ENCODE measurements at regions not wholly inside any gene's neighbourhood (a gene's known extent, or its start where the extent isn't known, plus 50 kb on each side); places are given as distances from the start of the nearest gene placed in this dataset.

GRCh38 chr7:115135769-115136410, 214.0 kb downstream of the MDFIC start:
- WGBS, 2 experiments (ENCODE audit: insufficient coverage in 1 of 2, insufficient read length in 1 of 2): 95 to 100% methylated on average over 1 of the region's 1 CpG
- Histone ChIP-seq H3K9ac (ENCODE audit: extremely low read depth, low read length, poor library complexity, severe bottlenecking) (no peak overlapping the region), H3K27me3 (ENCODE audit: control insufficient read depth, insufficient read depth, low read length, poor library complexity, severe bottlenecking) (no peaks in the 10 kb centered on the region), H3K27ac (ENCODE audit: low read depth, low read length) (no peak overlapping the region), H3K4me3 (ENCODE audit: low read length) (no peak overlapping the region), H3K9me3 (ENCODE audit: control insufficient read depth, low read length) (no peaks in the 10 kb centered on the region), H3K36me3 (ENCODE audit: control insufficient read depth, insufficient read depth, low read length) (no peaks in the 10 kb centered on the region), H3K4me1 (ENCODE audit: control insufficient read depth, insufficient read depth, low read length) (peaks cover 2% of the 10 kb centered on the region)
- H3K9me3 Mint-ChIP-seq: no peaks in the 10 kb centered on the region
- no peak overlapping the region for H3K27ac Mint-ChIP-seq
- H3K4me1 Mint-ChIP-seq: peaks cover 3% of the 10 kb centered on the region
- H3K27me3 Mint-ChIP-seq (ENCODE audit: insufficient read depth): peaks cover 12% of the 10 kb centered on the region
- no peak overlapping the region for H3K4me3 Mint-ChIP-seq
- DNase-seq: no peak
- TF ChIP-seq, protein P1, sequence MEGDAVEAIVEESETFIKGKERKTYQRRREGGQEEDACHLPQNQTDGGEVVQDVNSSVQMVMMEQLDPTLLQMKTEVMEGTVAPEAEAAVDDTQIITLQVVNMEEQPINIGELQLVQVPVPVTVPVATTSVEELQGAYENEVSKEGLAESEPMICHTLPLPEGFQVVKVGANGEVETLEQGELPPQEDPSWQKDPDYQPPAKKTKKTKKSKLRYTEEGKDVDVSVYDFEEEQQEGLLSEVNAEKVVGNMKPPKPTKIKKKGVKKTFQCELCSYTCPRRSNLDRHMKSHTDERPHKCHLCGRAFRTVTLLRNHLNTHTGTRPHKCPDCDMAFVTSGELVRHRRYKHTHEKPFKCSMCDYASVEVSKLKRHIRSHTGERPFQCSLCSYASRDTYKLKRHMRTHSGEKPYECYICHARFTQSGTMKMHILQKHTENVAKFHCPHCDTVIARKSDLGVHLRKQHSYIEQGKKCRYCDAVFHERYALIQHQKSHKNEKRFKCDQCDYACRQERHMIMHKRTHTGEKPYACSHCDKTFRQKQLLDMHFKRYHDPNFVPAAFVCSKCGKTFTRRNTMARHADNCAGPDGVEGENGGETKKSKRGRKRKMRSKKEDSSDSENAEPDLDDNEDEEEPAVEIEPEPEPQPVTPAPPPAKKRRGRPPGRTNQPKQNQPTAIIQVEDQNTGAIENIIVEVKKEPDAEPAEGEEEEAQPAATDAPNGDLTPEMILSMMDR (conservative IDR thresholded peaks at IDR 0.05): no peak
- H3K36me3 Mint-ChIP-seq (ENCODE audit: low read depth): no peaks in the 10 kb centered on the region

DNA sequence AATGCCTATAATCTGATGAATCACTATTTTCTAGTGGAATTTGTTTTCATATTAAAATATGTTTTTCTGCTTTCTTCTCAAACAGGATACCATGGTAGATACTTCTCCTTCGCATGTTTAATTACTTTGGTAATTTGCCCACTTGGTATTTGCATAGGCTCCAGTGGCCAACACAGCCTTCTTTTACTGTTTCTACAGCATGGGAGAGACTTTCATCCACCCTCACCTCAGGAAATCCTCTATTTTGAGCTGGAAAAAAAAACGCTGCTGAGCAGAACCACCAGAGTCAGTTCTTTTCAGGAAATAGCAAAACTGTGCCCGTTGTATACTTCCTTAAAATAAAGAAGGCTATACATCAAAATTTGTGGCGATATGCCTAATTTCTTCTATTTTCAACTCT, 213.3 kb downstream of the MDFIC start:
- TF ChIP-seq, protein P1 (conservative IDR thresholded peaks at IDR 0.05): no peak
- no peaks in the 10 kb centered on the region for H3K36me3 ChIP-seq (ENCODE audit: control insufficient read depth, insufficient read depth, low read length)
- H3K36me3 Mint-ChIP-seq (ENCODE audit: low read depth): no peaks in the 10 kb centered on the region
- H3K4me1 ChIP-seq (ENCODE audit: control insufficient read depth, insufficient read depth, low read length): peaks cover 2% of the 10 kb centered on the region
- H3K4me1 Mint-ChIP-seq: peaks cover 3% of the 10 kb centered on the region
- no peak for DNase-seq
- no peak overlapping the region for H3K4me3 ChIP-seq (ENCODE audit: low read length)
- no peak overlapping the region for H3K9ac ChIP-seq (ENCODE audit: extremely low read depth, low read length, poor library complexity, severe bottlenecking)
- peaks cover 6% of the 10 kb centered on the region for H3K27me3 Mint-ChIP-seq (ENCODE audit: insufficient read depth)
- H3K4me3 Mint-ChIP-seq: no peak overlapping the region
- no peaks in the 10 kb centered on the region for H3K27me3 ChIP-seq (ENCODE audit: control insufficient read depth, insufficient read depth, low read length, poor library complexity, severe bottlenecking)
- no peaks in the 10 kb centered on the region for H3K9me3 Mint-ChIP-seq
- no peaks in the 10 kb centered on the region for H3K9me3 ChIP-seq (ENCODE audit: control insufficient read depth, low read length)
- WGBS, 2 experiments (ENCODE audit: insufficient coverage in 1 of 2, insufficient read length in 1 of 2): 94 to 100% methylated on average over 3 to 4 of the region's 4 CpGs
- H3K27ac ChIP-seq (ENCODE audit: low read depth, low read length): no peak overlapping the region
- H3K27ac Mint-ChIP-seq: no peak overlapping the region

DNA sequence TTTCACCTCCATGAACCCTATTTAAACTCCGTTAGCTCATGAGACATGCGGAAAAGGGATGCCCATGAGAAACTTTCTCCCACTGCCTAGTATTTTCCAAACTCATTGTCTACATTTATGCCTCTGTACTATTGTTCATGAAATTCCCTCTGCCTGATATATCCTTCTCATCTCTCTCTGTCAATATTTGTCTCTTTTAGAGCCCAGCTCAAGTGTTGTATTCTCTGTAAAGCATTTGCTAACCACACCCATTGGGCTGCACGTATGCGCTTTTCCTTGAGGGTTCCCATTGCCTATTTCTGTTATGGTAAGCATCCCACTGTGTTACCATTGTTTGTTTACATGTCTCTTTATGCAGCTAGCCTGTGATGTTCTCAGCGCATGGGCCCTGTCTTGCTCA, 211.4 kb downstream of the MDFIC start:
- TF ChIP-seq, protein P1 (conservative IDR thresholded peaks at IDR 0.05): no peak
- Histone ChIP-seq H3K4me1 (ENCODE audit: control insufficient read depth, insufficient read depth, low read length) (peaks cover 2% of the 10 kb centered on the region), H3K9ac (ENCODE audit: extremely low read depth, low read length, poor library complexity, severe bottlenecking) (no peak overlapping the region), H3K27me3 (ENCODE audit: control insufficient read depth, insufficient read depth, low read length, poor library complexity, severe bottlenecking) (no peaks in the 10 kb centered on the region), H3K4me3 (ENCODE audit: low read length) (no peak overlapping the region), H3K36me3 (ENCODE audit: control insufficient read depth, insufficient read depth, low read length) (no peaks in the 10 kb centered on the region), H3K9me3 (ENCODE audit: control insufficient read depth, low read length) (no peaks in the 10 kb centered on the region), H3K27ac (ENCODE audit: low read depth, low read length) (no peak overlapping the region)
- Mint-ChIP-seq H3K4me3 (no peak overlapping the region), H3K4me1 (peaks cover 3% of the 10 kb centered on the region), H3K27me3 (ENCODE audit: insufficient read depth) (no peaks in the 10 kb centered on the region), H3K36me3 (ENCODE audit: low read depth) (no peaks in the 10 kb centered on the region), H3K27ac (no peak overlapping the region), H3K9me3 (no peaks in the 10 kb centered on the region)
- DNase-seq: no peak
- 96 to 100% methylated on average over 4 to 5 of the region's 5 CpGs for WGBS, 2 experiments (ENCODE audit: insufficient coverage in 1 of 2, insufficient read length in 1 of 2)

All from endodermal cell (in vitro differentiated cells).